A172 (cell line): ENCODE measurements at regions not wholly inside any gene's neighbourhood (a gene's known extent, or its start where the extent isn't known, plus 50 kb on each side); places are given as distances from the start of the nearest gene placed in this dataset.

Experiments
- DNase-seq: peaks from one replicate; pipeline ENCODE4 v3.0.0-alpha.2; 2015; ENCODE audit warnings: low spot score

DNA sequence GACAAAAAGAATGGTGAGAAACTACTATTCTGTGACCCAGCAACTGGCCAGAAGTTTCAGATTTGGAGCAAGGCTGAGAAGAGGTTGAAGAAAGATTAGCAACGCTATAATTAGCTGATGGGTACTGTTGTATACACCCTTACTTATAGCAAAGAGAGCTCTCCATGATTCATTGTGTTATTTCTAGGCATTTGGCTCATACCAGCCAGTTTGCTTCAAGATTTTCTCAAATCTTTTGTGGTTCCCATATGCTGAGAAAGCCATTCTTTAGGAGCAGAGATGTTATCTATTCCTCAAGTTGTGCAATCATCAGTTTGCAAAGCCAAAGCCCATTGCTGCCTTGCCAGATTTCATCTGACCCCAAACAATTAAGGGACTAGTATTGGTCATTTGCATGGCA is 179.4 kb downstream of the ETS1 start:
- no peak for DNase-seq

- no peak for DNase-seq
These were observed 181.4 kb downstream of the ETS1 start for GRCh38 chr11:128405714-128406662.

DNA sequence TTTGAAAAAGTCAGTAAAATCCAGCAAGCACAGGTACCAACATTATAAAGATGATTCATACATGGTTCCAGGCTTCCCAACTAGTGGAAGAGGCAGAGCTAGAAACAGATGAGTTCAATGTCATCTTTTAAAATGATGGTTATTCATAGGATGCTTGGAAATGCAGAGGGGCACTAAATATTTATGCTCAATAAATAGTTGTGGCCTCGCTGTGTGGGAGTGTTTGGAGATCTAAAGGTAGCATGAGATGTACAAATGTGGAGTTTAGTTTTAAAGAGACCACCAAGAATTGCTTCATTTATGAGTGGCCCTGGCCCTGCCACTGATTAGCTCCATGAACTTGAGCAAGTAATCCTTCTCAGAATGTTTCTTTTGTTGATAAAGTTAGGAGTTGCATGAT is 182.2 kb downstream of the ETS1 start:
- DNase-seq = no peak

- no peak for DNase-seq
These were observed 182.9 kb downstream of the ETS1 start for GRCh38 chr11:128404437-128404836.

DNA sequence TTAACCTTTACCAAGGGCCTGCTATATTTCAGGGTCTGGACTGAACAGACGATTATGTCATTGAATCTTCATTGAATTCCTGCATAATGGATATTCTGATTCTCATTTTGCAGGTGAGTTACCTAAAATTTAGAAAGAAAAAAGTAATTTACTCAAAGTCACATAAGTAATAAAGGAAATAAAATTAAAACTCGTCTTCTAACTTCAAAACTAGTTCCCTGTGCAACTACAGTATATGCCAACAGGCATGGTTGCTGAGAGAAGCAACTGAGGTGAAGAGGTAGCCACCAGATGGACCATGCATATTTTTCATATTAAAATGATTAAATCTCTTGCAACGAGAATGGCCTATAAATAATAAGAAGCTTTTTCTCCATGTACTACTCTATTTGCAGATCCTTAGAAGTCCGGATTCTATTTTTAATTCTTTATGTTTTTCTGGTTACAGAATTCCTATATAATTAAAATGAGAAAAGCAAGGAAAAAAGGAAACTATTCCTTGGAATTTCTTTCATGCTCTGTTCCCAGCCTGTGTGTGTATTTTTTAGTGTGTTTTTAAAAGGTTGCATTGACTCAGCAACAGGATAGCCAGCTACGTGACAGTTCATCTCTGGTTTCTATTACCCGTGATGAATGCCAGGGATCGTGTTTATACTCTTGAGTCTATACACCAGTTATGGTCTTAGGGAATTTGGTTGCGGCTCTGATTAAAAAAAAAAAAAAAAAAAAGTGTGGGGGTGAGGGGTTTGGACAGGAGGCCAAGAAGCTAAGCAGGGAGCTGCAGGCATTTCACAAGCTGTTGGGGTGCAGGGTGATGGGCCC is 186.8 kb downstream of the ETS1 start:
- no peak for DNase-seq

GRCh38 chr11:128399251-128400121 is 187.9 kb downstream of the ETS1 start:
- DNase-seq = no peak

- no peak for DNase-seq
These were observed 188.7 kb downstream of the ETS1 start for GRCh38 chr11:128398517-128399250.

DNA sequence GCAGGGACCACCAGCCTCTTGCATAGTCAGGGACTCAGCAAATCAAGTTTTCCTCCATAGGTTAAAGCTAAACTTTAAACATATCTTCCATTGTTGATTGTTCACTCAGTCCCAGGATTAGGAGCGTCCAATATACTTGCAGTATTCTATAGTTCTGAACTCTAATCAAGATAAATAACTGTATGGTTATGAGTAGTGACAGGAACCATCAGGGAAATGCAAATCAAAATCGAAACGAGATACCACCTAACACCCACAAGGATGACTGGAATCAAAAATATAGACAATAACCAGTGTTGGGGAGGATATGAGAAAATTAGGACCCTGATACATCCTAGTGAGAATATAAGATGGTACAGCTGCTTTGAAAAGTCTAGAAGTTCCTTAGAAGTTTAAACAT is 190.0 kb downstream of the ETS1 start:
- no peak for DNase-seq

DNA sequence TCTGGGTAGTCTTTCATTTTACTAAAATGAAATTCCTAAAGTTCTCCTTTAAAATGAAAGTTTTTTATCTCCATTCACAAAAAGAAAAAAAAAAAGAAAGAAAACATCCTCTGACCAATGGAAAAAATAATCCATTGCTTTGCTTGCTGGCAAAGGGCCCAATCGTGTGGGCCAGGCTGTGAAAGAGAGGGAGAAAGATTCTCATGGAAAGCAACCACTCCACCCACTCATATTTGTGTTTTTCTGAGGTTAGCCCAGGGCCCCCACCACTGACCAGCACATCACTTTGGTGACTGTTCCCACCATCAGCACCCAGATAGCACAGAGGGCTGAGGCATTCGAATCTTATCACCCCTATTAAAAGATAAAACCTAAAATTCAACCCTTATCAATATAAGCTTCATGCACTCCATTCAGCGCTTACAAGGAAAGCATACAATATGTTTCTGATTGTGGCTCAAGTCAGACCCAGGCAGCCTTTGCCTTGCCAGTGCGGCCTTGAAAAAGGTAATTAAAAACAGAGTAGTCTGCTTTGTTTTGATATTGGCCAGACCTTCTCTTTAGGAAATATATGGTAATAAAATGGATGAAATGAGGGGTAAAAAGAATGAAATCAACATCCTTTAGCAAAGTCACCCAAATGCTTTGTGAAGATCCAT is 192.8 kb downstream of the ETS1 start:
- no peak for DNase-seq

DNA sequence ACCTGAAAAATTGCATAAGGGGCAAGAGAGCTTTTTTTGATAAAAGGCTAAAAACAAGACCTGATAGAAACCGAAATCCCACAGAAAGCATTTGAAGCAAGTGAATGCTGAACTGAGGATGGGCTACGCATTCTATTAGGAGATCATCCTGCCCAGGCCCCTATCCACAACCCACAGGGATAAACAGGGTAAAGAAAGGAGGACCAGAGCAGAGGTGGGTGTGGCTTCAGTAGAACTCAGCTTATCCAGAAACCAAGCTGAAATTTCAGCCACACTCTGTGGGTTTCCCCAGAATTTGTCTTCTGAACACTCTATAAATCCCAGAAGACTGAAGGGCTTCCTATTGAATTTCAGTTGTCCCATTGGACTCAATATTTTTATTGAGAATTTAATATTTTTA is 195.1 kb downstream of the ETS1 start:
- no peak for DNase-seq

DNA sequence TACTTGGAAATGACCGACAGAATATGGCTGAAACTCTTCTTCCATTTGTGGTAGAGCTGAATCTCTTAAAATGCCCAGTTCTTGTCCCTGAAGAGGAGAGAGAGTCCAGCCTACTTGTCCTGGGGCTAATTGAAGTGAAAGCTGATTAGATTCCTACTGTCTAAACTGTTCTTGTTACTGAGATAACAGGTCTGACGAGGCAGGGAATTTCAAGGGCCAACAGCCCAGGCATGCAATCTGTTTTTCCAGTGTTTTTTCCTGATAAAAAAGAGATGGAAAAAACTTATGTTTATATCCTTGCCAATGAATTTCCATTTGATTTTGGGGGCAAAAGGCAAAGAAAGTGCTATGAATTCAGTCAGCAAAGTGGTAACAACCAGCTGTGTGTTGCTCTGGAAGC is 195.5 kb downstream of the ETS1 start:
- DNase-seq = no peak

- no peak for DNase-seq
These were observed 197.1 kb downstream of the ETS1 start for GRCh38 chr11:128390246-128390645.

GRCh38 chr11:128389461-128389976 is 197.8 kb downstream of the ETS1 start:
- DNase-seq = no peak

DNA sequence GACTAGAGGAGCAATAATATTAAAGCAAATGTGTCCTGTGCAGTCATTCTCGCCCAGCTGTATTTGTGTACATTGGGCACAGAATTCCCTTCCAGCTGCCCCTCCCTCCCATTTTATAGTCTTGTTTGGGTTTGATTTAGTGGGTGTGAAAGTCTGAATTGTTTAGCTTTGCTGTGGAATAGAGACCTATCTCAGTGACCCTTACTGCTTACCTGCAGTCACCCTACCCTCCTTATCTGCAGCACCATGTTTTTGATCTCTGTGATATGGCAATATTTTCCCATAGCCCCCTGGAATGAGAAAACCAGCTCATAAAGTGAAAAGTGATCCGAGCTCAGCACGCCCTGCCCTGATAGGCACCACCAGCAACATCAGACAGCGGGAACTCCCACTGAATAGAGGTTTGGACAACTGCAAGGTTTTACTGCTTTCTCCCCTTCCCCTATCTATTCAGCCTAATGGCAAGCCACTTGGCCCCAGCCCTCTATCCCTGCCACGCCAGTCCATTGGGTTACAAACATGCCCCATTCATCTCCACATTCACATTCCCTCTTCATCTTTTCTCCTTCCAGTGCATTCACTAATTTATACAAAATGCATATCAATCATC is 199.0 kb downstream of the ETS1 start:
- DNase-seq = no peak

DNA sequence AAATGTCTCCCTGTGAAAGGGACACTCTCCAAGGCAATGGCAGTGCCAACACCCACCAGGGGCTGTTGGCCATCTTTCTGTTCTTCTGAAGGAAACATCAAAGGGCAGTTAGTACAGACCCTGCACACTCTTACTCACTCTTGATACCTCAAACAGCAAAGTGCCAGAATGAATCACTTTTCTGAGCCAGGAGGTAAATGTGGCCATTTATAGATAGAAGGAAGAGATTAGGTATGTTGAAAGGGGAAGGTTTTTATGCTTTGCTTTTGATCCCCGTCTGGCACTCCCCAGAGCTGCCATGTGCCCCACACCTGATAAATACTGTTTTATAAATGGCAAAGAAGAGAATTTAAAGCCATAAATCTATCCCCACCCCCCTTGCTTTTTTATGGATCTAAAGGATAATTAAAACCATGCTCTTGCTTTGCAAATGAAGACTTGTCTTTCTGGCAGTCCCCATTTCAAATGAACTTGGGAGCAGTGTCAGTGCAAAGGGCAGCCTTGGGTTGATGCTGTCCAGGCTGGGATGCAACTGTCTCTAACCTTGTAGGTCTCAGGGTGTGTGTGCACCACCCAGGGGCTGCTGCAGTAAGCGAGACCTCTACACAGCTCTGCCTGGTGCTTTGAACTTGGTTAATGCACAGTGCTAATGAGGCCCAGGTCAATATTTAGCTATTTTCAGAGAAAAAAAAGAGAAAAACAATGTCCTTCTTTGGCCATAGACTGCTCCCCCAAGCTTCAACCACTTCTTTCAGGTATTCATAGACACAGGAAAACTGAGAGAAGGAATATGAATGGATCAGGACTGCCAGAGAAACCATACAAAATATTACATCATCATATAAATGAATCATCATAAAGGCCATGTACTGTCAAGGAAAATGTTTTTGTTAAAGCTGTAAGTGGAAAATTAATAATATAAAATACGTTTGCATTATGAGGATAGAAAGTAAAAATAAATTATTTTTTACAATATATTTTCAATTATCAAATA is 207.5 kb downstream of the ETS1 start:
- no peak for DNase-seq

DNA sequence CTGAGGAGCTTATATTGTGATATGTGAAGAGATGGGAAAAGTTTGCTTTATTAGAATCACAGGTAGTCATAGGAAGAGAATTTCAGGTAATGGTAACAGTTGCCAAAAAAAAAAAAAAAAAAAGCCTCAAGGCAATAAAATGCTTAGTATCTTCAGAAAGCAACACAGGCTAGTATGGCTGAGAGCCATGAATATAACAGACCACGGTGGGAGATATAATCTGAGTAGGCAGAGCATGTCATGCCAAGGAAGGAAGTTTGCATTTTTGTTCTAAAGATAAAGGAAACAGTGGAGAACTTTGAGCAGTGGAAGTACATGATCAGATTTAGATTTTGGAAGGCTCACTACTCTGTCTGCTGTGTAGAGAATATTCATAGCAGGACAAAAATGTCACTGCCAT is 211.4 kb downstream of the ETS1 start:
- no peak for DNase-seq

GRCh38 chr11:128374026-128374425 is 213.3 kb downstream of the ETS1 start:
- DNase-seq = no peak

GRCh38 chr11:128372977-128373376 is 214.4 kb downstream of the ETS1 start:
- no peak for DNase-seq

DNA sequence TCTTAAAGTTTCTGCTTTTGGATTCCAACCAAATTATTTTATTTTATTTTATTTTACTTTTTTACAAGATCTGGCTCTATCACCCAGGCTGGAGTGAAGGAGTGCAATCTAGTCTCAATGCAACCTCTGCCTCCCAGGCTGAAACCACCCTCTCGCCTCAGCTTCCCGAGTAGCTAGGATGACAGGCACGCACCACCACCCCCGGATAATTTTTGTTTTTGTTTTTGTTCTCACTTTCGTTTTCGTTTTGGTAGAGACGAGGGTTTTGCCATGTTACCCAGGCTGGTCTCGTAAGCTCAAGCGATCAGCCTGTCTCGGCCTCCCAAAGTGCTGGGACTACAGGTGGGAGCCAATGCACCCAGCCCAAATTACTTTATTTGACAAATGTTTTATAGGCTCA is 219.8 kb downstream of the ETS1 start:
- DNase-seq = no peak
